ENCODE measurements at regions not wholly inside any gene's neighbourhood (a gene's known extent, or its start where the extent isn't known, plus 50 kb on each side); places are given as distances from the start of the nearest gene placed in this dataset.
"Not testable (repeated sequence)": the region's sequence is repeated elsewhere in the genome, so short reads cannot be mapped to it uniquely, and the experiment has no call there.

GRCh38 chr2:161480123-161480522, 64.0 kb downstream of the TBR1 start:
- in situ Hi-C loops (cut with HindIII; ENCODE audit: low pct_ligation_motif_present, low pct_unique_long_range_greater_than_20kb, low sequenced_read_pairs), result no loop called here
- no peak for DNase-seq

- DNase-seq, result no peak
- in situ Hi-C loops (cut with HindIII; ENCODE audit: low pct_ligation_motif_present, low pct_unique_long_range_greater_than_20kb, low sequenced_read_pairs), result no loop called here
Measured at GRCh38 chr2:161481619-161482018, 65.5 kb downstream of the TBR1 start.

GRCh38 chr2:161484061-161484460, 68.0 kb downstream of the TBR1 start:
- no peak for DNase-seq
- in situ Hi-C loops (cut with HindIII; ENCODE audit: low pct_ligation_motif_present, low pct_unique_long_range_greater_than_20kb, low sequenced_read_pairs), result no loop called here

DNA sequence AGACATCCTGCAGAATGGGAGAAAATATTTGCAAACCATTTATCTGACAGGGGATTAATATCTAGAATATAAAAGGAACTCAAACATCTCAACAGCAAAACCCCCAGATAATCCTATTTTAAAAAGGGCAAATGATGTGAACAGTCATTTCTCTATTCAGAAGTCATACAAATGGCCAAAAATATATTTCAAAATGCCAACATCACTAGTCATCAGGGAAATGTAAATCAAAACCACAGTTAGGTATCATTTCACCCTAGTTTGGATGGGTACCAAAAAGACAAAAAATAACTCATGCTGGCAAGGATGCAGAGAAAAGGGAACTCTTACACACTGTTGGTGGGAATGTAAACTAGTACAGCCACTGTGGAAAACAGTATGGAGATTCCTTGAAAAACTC, 70.0 kb downstream of the TBR1 start:
- no peak for DNase-seq
- in situ Hi-C loops (cut with HindIII; ENCODE audit: low pct_ligation_motif_present, low pct_unique_long_range_greater_than_20kb, low sequenced_read_pairs), result no loop called here

GRCh38 chr2:161488131-161488699, 72.1 kb downstream of the TBR1 start:
- in situ Hi-C loops (cut with HindIII; ENCODE audit: low pct_ligation_motif_present, low pct_unique_long_range_greater_than_20kb, low sequenced_read_pairs), result no loop called here
- no peak for DNase-seq

- DNase-seq, result no peak
- in situ Hi-C loops (cut with HindIII; ENCODE audit: low pct_ligation_motif_present, low pct_unique_long_range_greater_than_20kb, low sequenced_read_pairs), result no loop called here
Measured at GRCh38 chr2:161488879-161489278, 72.8 kb downstream of the TBR1 start.

DNA sequence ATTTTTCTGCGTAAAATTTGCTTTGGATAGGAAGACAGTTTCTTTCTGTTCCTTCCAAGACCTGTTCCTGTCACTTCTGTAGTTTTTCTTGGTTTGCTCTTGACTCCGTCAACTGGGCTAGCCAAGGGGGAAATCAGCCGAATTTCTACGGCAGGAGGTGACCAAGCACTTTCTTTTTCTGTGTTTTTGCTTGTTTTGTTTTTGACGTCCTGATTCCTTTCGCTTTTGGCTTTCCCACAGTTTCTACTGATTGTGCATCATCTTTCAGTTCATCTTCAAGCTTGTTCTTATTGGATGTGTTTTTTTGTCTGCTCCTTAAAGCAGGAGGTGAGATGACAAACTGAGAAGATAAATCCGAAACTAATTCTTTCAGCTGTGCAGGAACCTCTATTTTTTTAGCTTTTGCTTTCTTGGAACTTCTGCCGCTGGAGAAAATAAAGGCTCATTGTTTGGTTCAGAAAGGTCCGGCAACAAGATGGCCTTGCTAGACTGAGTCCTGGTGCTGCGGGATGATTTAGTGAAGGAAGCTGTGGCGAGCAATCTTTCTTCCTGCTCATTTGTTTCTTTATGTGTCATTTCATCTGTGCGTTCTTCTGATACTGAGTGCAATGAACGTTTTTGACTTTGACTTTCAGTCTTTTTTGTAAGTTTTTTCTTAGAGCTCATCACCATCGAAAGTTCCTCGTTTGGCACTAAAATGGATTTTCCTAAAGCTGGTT, 85.0 kb downstream of the TBR1 start:
- DNase-seq; in situ Hi-C loops (cut with HindIII; ENCODE audit: low pct_ligation_motif_present, low pct_unique_long_range_greater_than_20kb, low sequenced_read_pairs): not testable (repeated sequence)

DNA sequence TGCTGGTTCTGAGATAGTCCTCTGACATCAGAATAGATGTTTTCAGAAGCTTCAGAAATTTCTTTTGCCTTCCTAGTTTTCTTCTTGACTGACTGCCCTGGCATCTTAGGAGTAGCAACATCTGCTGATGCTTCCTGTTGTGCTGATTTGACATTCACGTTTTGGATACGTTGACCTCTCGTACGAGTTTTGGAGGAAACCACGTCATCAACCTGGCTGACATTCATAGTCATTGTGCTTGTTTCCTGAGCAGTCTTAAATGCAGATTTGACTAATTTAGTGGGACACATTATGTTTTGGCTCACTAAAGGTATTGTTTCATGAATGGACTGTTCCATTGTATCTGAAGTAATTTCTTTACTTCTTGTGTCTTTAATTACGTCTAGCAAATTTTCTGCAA, 86.2 kb downstream of the TBR1 start:
- DNase-seq; in situ Hi-C loops (cut with HindIII; ENCODE audit: low pct_ligation_motif_present, low pct_unique_long_range_greater_than_20kb, low sequenced_read_pairs): not testable (repeated sequence)

DNA sequence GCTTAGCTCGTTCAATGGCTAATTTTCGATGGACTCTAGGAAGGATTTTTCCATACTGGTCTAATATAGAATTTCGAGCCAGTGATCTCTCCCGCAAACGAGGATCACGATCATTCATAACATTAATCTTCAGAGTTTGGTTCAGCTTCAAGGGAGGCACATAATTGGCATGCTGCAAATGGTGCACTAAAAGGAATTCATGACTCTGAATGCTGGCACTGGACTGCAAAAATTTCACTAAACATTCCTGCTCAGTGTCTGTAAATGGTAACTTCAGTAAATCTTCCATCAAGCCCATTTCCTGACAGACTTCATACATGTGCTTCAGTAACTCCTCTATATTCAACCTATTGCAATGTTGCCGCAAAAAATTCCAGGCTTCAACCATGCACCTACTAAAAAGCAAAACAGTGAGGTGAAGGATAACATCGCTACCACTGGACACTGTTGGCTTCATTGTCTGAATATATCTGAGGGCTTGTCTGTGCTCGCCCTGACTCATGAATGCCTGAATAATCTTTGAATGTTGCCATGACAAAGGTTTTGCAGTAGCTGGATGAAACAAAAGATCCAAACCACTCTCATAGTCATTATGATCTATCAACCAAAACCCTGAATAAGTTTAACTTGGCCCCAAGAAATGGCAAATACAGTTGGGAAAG, 88.7 kb downstream of the TBR1 start:
- in situ Hi-C loops (cut with HindIII; ENCODE audit: low pct_ligation_motif_present, low pct_unique_long_range_greater_than_20kb, low sequenced_read_pairs), result not testable (repeated sequence)

DNA sequence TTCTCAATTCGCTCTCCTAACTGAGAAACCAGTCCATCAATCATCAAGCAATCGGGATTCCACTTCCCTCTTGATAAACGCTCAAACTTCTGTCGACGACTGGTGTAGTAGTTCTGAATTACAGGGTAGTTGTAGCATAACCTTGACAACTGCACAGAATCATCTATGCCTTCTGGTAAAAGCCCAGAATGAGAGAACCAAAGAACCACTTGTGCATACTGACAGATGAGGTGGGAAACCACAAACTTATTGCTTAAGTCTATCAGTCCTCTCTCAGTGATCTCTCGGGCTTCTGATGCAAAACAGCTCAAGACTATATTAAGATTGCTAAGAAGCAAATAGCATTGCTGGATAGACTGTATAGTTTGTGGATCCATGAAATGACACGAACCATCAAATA, 89.4 kb downstream of the TBR1 start:
- DNase-seq; in situ Hi-C loops (cut with HindIII; ENCODE audit: low pct_ligation_motif_present, low pct_unique_long_range_greater_than_20kb, low sequenced_read_pairs): not testable (repeated sequence)

More for the DNA sequence above, 88.7 kb downstream of the TBR1 start:
- DNase-seq, result not testable (repeated sequence)

GRCh38 chr2:161513295-161514032, 97.4 kb downstream of the TBR1 start:
- DNase-seq, result not testable (repeated sequence)

DNA sequence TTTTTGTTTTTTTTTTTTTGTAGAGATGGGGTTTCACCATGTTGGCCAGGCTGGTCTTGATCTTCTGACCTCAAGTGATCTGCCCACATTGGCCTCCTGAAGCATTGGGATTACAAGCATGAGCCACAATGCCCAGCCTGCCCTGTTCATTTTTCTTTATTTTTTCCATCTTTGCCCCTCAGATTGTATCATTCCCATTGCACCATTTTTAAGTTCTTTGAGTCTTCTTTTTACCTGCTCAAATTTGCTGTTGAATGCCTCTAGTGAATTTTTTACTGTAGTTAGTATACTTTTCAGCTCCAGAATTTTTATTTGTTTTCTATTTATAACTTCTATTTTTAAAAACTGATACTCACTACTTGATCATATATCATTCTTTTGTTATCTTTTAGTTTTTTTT, 101.4 kb upstream of the SLC4A10 start:
- in situ Hi-C loops (cut with HindIII; ENCODE audit: low pct_ligation_motif_present, low pct_unique_long_range_greater_than_20kb, low sequenced_read_pairs), result no loop called here
- DNase-seq, result no peak

More at GRCh38 chr2:161513295-161514032, 97.4 kb downstream of the TBR1 start:
- in situ Hi-C loops (cut with HindIII; ENCODE audit: low pct_ligation_motif_present, low pct_unique_long_range_greater_than_20kb, low sequenced_read_pairs), result not testable (repeated sequence)

DNA sequence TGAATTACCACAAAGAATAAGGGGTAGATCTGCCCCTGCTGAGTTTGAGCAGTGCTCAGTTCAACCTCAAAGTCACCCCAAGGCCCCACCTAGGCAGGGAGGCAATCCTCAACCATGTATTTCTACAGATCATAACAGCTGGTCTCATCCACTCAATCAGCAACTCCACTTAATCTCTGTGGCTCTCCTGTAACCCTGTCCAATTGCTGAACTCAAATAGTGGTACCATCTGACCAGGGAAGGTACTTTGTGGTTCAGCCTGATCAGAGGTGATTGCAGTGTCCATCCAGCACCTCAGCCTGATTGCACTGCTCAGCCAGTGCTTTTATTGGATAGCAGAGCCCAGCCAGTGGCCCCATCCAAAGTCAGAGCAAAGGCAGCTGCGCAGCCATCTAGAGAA, 91.0 kb upstream of the SLC4A10 start:
- no peak for DNase-seq
- in situ Hi-C loops (cut with HindIII; ENCODE audit: low pct_ligation_motif_present, low pct_unique_long_range_greater_than_20kb, low sequenced_read_pairs), result no loop called here

- in situ Hi-C loops (cut with HindIII; ENCODE audit: low pct_ligation_motif_present, low pct_unique_long_range_greater_than_20kb, low sequenced_read_pairs), result no loop called here
- DNase-seq, result no peak
Measured at GRCh38 chr2:161546635-161547034, 77.6 kb upstream of the SLC4A10 start.

DNA sequence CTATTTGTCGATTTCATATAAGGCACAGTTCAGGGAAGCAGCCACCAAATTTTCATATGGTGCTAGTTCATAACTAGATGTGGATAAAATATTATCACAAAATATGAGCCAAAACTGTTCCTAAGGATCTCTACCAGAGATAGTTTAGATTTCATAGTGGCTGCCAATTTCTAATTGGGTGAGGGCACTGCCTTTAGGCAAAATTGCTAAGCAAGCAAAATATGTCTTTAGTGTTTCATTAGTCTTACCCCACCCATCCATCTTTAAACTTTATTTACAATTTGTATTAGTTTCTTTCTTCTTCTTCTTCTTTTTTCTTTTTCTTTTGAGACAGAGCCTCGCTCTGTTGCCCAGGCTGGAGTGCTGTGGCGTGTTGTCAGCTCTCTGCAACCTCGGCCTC, 77.1 kb upstream of the SLC4A10 start:
- in situ Hi-C loops (cut with HindIII; ENCODE audit: low pct_ligation_motif_present, low pct_unique_long_range_greater_than_20kb, low sequenced_read_pairs), result no loop called here
- DNase-seq, result no peak

- no peak for DNase-seq
- in situ Hi-C loops (cut with HindIII; ENCODE audit: low pct_ligation_motif_present, low pct_unique_long_range_greater_than_20kb, low sequenced_read_pairs), result no loop called here
Measured at GRCh38 chr2:161552015-161552414, 72.2 kb upstream of the SLC4A10 start.

- in situ Hi-C loops (cut with HindIII; ENCODE audit: low pct_ligation_motif_present, low pct_unique_long_range_greater_than_20kb, low sequenced_read_pairs), result no loop called here
Measured at GRCh38 chr2:161555826-161556225, 68.4 kb upstream of the SLC4A10 start.

DNA sequence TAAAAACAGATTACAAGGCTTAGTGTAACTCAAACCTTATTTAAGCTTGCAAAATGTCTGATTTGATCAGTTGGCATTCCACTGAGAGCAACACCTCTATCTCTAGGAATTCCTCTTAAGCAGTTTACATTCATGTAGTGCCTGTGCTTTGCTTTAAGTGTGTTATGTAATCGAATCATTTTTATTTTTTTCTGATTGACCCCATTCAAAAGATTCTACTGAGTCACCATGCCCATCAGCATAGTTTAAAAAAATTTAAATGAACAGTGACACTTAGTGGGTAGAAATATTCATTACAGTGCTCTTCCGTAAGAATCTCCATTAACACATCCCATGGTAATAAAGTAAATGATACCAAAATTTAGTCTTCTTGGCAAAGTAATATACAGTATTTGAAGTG, 67.8 kb upstream of the SLC4A10 start:
- DNase-seq, result no peak
- in situ Hi-C loops (cut with HindIII; ENCODE audit: low pct_ligation_motif_present, low pct_unique_long_range_greater_than_20kb, low sequenced_read_pairs), result no loop called here

More at GRCh38 chr2:161555826-161556225, 68.4 kb upstream of the SLC4A10 start:
- DNase-seq, result no peak

GRCh38 chr2:161557538-161557937, 66.7 kb upstream of the SLC4A10 start:
- no peak for DNase-seq
- in situ Hi-C loops (cut with HindIII; ENCODE audit: low pct_ligation_motif_present, low pct_unique_long_range_greater_than_20kb, low sequenced_read_pairs), result no loop called here
